ENCODE measurements at regions not wholly inside any gene's neighbourhood (a gene's known extent, or its start where the extent isn't known, plus 50 kb on each side); places are given as distances from the start of the nearest gene placed in this dataset.
A peak's percentile ranks its signal among the peaks of the same experiment; 100 is the strongest.

DNA sequence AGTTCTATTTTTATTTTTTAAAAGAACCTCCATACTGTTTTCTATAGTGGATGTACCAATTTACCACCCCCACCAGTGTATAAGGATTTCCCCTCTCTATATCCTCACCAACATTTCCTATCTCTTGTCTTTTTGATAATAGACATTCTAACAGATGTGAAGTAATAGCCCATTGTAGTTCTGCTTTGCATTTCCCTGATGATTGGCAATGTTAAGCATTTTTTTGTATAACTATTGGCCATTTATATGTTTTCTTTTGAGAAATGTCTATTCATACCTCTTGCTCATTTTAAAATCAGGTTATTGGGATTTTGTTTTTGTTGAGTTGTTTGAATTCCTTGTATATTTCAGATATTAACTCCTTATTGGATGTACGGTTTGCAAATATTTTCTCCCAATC, 251.1 kb upstream of the HTR2C start:
- no peak for DNase-seq

DNA sequence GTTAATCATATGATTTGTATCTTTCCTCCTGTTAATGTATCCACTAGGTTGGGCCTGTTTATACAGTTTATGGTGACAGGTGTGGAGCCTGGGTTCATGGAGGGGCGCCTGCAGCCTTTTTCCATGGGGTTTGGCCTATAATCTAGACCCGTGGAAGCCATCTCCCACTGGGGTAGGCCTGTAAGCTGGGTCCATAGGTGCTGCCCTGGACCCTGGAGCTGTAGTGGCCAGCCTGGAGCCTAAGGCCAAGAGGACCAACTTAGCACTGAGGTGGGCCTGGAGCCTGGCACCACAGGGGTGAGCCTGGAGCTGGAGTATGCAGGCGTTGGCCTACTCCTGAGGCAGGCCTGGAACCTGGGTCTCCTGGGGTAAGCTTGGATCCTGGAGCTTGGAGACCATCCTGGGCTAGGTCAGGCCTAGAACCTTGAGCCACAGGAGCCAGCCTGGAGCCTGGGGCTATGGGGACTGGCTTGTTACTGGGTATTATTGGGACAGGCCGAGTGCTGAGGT, 249.4 kb upstream of the HTR2C start:
- DNase-seq = no peak

DNA sequence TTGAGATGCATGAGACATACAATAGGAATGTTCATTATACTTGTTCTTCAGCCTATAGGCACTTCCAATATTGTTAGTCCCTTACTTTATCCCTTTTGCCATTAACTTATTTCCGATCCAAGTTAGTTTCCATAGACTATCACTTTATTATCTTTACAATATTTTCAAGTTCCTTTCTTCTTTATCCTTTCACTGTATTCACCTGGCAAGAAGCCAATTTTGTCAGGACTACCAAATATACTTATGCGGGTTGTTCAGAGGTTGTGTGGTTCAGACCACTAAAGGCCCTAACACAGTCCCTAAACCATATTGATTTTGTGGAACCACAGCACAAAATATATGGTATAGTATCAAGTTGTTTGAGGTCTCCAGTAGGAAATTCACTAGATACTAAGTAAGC, 245.0 kb upstream of the HTR2C start:
- no peak for DNase-seq

DNA sequence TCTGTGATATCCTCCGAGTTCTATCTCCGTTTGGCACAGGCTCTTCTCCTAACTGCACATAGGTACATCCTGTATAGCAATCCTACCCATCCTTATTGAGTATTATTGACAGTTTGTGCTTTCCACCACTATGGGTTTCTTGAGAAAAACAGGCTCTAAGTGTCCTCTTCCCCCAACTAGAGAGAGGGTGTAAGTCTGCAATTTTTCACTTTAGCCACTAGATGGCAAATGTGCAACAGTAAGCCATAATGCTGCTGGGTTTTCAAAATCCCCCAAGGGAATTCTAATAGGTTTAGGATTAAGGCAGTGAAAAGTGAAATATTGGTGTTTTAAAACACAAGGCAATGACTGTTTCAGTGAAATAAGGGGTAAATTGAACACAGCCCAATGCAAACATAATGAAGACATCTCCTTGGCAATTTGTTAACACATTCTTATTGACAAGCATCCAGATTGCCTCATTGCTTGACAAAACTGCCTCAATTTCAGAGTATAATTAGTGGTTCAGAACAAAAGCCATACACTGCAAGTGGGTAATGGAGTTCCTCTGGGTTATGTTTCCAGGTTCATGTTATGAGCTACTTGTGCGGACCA, 239.0 kb upstream of the HTR2C start:
- peak; percentile 17 for DNase-seq

DNA sequence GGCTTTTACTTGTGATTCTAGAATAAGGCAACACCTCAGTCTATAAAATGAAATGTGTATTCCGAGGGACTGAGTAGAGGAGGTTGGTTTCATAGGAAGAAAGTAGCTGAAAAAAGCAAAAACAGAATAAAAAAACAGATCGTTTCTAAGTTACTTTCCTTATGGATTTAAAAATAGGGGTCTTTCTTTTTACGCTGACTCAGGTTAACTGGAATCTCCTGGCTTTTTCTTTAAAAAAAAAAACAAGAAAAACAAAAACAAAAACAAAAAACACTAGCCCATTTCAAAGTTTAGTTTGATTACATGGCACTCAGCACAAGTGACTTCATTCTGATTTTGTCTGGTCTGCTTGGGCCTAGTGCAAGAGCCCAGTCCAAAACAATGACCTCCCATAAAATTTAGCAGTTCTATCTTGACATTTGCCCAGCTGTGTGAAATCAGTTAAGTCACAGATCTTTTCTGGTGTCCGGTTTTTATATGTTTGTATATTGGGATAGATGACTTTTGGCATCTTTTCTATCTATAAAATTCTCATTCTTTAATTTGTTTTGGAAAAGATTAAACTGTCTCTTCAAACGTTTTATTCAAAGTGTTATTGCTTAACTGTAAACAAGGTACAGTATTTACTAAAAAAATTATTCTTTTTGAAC, 222.7 kb upstream of the HTR2C start:
- DNase-seq = peak; percentile 1

DNA sequence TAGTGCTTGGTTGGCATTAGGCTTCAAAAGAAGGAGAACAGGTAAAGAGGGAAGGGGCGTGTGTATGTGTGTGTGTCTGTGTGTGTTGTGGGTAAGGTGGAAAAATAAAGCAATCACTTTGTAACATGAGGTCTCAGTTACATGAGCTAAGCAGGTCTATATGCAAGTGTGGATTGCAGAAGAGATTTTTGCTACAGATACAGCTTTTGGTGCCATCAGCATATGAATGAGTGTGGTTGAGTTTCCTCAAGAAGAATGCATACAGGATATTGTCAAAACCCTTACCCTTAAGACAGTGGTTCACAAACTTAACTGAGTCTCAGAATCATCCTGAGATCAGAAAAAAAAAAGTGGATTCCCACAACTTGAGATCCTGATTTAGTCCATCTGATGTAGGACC, 220.5 kb upstream of the HTR2C start:
- no peak for DNase-seq

DNA sequence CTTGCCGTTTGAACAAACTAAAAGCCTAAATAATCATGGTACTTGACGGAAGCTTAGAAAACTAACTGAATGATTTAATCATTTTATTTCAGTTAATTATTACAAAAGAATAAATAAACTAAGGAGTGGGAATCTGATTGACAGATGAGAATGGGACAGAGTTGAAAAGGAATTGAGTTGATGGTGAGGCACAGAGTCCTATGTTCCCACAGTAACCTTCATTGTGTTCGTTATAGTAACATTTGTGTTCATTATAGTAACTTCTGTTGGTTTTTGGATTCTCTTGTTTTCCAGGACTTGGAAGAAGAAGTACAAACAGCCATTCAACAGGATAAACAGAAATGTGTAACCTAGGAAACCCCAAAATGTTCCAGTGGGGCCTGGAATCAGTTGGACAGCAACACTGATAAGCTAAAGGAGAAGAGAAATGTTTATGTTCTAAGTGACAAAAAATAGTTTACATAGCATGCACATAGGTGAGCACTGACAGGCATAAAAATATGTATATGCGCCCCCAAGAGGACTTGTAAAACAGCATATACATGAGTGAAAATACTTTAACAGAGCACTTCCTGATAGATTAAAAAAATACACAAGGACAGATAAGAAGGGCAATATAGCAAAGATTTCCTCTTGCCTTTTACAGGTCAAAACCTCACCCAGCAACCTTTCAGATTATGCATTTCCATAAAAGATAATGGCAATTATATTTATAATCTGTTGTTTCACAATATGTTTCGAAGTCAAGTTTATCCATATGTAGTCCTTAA, 218.6 kb upstream of the HTR2C start:
- DNase-seq = no peak

DNA sequence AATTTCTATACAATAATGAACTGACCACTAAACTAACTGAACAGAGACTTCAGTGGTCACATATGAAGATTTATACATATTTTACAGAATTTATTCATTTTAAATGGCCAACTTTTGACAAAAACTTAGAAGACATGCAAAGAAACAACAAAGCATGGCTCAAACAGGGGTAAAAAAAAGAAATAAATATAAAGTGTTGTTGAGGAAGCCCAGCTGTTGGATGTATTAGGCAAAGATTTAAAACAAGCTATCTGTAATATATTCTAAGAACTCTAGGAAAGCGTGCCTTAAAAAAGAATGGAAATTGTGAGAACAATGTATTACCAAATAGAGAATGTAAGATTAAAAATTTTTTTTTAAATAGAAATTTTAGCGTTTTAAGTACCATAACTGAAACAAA, 210.9 kb upstream of the HTR2C start:
- DNase-seq = peak; percentile 1

DNA sequence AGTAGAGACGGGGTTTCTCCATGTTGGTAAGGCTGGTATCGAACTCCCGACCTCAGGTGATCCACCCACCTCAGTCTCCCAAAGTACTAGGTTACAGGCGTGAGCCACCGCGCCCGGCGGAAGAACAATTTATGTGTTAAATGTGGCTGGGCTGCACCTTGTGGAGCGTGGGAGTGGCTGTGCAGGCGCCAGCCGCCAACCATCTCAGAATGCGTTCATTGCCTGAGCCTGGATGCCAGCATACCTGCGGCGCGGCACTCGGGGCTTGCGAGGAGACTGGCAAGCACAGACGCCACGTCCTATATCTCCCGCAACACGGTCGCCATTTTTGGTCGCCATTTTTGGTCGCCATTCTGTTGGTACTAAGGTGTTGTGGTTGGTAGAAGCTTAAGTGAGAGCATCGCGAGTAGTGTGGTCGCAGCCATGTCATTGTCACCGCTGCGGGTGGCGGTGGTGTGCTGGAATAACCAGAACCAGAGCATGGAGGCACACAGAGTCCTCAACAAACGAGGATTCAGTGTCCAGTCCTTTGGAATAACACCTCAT, 193.6 kb upstream of the HTR2C start:
- DNase-seq = no peak

Measured in left kidney (tissue), 1 donor.